ENCODE measurements at regions not wholly inside any gene's neighbourhood (a gene's known extent, or its start where the extent isn't known, plus 50 kb on each side); places are given as distances from the start of the nearest gene placed in this dataset.

DNA sequence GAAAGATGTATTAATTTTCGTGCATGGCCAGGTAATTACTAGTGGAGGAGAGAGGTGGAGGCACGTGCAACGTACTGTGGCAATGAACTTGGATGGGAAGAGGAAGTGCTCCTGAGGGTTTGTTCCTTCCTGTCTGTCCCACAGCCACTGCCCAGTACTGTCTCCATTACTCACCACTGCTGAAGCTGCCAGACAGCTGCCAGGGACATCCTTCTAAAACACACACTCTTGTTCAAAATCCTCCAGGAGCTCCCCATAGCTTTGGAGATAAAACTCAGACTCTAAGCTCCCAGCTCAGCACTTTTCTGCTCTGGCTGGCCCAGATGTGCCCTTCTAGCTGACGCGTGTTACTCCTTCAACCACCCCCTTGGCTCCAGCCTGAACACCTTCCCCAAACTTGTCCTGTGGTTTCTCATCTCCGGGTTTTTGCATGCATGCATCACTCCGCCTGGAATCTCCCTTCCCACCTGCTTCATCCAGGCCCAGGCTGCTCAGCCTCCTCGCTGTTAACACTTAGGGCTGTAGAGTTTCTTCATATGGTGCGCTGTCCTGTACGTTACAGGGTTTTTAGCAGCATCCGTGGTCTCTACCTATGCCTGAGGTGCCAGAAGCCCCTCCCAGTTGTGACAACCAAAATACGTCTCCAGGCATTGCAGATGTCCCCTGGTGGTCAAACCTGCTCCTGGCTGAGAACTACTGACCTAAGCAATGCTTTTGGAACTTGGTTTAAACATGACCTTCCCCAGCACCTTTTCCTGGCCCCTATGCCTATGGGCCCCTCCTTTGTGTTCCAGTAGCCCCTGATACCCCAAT is 69.5 kb downstream of the C11orf91 start:
- TF ChIP-seq, protein P1, sequence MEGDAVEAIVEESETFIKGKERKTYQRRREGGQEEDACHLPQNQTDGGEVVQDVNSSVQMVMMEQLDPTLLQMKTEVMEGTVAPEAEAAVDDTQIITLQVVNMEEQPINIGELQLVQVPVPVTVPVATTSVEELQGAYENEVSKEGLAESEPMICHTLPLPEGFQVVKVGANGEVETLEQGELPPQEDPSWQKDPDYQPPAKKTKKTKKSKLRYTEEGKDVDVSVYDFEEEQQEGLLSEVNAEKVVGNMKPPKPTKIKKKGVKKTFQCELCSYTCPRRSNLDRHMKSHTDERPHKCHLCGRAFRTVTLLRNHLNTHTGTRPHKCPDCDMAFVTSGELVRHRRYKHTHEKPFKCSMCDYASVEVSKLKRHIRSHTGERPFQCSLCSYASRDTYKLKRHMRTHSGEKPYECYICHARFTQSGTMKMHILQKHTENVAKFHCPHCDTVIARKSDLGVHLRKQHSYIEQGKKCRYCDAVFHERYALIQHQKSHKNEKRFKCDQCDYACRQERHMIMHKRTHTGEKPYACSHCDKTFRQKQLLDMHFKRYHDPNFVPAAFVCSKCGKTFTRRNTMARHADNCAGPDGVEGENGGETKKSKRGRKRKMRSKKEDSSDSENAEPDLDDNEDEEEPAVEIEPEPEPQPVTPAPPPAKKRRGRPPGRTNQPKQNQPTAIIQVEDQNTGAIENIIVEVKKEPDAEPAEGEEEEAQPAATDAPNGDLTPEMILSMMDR (conservative IDR thresholded peaks at IDR 0.05; ENCODE audit: low read depth, low read length), result no peak
- no peak for TF ChIP-seq EZH2 (IDR thresholded peaks at IDR 0.05; ENCODE audit: borderline replicate concordance, low read depth, low read length, poor library complexity, severe bottlenecking)

All from A673 (cell line).